ENCODE measurements at regions not wholly inside any gene's neighbourhood (a gene's known extent, or its start where the extent isn't known, plus 50 kb on each side); places are given as distances from the start of the nearest gene placed in this dataset.

GRCh38 chr12:65602253-65602609 is 222.1 kb upstream of the HMGA2 start:
- no peak for DNase-seq

- DNase-seq = peak in 1 of 3 experiments; percentile 54
Measured at GRCh38 chr12:65602610-65603295, 221.5 kb upstream of the HMGA2 start.

- DNase-seq = no peak
Measured at GRCh38 chr12:65603438-65604351, 220.6 kb upstream of the HMGA2 start.

- no peak for DNase-seq
Measured at GRCh38 chr12:65605019-65605418, 219.3 kb upstream of the HMGA2 start.

GRCh38 chr12:65606008-65606766 is 218.1 kb upstream of the HMGA2 start:
- DNase-seq = no peak

- DNase-seq = no peak
Measured at GRCh38 chr12:65607401-65607841, 216.9 kb upstream of the HMGA2 start.

GRCh38 chr12:65608319-65608916 is 215.9 kb upstream of the HMGA2 start:
- DNase-seq = no peak

- DNase-seq = no peak
Measured at GRCh38 chr12:65609359-65609771, 214.9 kb upstream of the HMGA2 start.

GRCh38 chr12:65611396-65611795 is 212.9 kb upstream of the HMGA2 start:
- DNase-seq = no peak

GRCh38 chr12:65612440-65612839 is 211.8 kb upstream of the HMGA2 start:
- no peak for DNase-seq

- DNase-seq = no peak
Measured at GRCh38 chr12:65613692-65614091, 210.6 kb upstream of the HMGA2 start.

- DNase-seq = no peak
Measured at GRCh38 chr12:65614259-65614889, 209.9 kb upstream of the HMGA2 start.

GRCh38 chr12:65615118-65615517 is 209.2 kb upstream of the HMGA2 start:
- DNase-seq = no peak

GRCh38 chr12:65616022-65616421 is 208.3 kb upstream of the HMGA2 start:
- DNase-seq = no peak

GRCh38 chr12:65618588-65618987 is 205.7 kb upstream of the HMGA2 start:
- no peak for DNase-seq

GRCh38 chr12:65619018-65619417 is 205.3 kb upstream of the HMGA2 start:
- no peak for DNase-seq

GRCh38 chr12:65620046-65620445 is 204.2 kb upstream of the HMGA2 start:
- DNase-seq = no peak

GRCh38 chr12:65622056-65622455 is 202.2 kb upstream of the HMGA2 start:
- DNase-seq = no peak

- no peak for DNase-seq
Measured at GRCh38 chr12:65623507-65623906, 200.8 kb upstream of the HMGA2 start.

- DNase-seq = no peak
Measured at GRCh38 chr12:65624554-65625086, 199.7 kb upstream of the HMGA2 start.

- no peak for DNase-seq
Measured at GRCh38 chr12:65628061-65628460, 196.2 kb upstream of the HMGA2 start.

GRCh38 chr12:65630555-65630954 is 193.7 kb upstream of the HMGA2 start:
- DNase-seq = no peak

Data from NCI-H1417 (cell line).